ENCODE measurements at regions not wholly inside any gene's neighbourhood (a gene's known extent, or its start where the extent isn't known, plus 50 kb on each side); places are given as distances from the start of the nearest gene placed in this dataset.

DNA sequence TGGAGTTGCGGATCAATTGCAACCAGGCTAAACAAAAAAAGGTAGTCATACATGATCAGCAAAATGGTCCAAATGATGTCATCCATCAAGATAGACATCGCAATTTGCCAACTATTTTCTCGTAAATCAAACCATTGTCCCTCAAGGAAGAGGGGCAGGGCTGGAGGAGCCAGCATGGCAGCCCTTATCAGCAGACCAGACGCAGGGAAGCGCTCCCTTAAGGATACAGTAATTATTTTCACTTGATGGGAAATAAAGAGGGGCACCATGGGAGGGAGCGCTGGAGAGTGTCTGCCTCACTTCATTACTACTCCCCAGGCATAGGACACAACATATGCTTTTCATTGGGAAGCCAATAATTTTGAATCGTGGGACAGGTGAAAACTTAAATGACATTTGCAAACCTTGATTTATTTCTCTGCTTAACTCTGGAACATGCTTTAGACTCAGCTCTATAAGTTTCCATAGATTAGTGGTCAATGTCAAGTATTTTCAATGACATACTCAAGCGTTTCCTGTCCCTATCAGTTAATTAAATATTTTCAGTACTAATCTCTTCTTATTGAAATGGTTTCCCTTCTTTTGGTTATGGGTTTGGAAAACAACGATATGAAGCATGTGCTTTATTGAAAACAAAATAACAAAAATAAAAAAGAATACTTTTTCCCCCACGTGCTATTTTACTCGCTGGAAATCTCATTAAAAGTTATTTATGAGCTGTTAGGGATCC, 202.4 kb upstream of the HABP2 start:
- Mint-ChIP-seq H3K27me3 (ENCODE audit: low read depth in 3 of 3) (peaks cover 0 to 5% (median 0%) of the 10 kb centered on the region in 3 donors), H3K9me3 (no peaks in the 10 kb centered on the region), H3K4me3 (no peak overlapping the region), H3K27ac (no peak overlapping the region), H3K36me3 (no peaks in the 10 kb centered on the region), H3K4me1 (no peaks in the 10 kb centered on the region)
- no peak for DNase-seq

DNA sequence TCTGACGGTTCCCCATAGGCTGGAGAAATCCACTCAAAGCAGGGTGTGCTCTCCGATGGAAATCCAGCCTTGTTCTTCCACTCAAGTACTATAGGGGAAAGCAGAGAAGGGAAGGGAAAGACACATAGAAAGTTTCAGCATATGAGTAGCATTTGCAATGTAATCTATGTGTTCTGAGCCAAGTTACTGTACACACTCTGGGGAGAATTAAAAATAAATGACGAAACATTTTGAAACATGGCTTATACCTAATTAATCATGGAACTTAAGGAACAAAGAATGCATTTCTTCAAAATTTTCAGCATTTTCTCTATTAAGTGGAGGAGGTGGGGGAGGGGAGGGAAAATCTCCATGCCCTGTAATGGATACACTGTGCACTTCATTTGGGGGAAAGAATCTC, 198.1 kb upstream of the HABP2 start:
- DNase-seq: no peak
- H3K9me3 Mint-ChIP-seq: no peaks in the 10 kb centered on the region
- H3K27me3 Mint-ChIP-seq (ENCODE audit: low read depth in 3 of 3): peaks cover 0 to 10% (median 3%) of the 10 kb centered on the region in 3 donors
- H3K36me3 Mint-ChIP-seq: no peaks in the 10 kb centered on the region
- no peak overlapping the region for H3K4me3 Mint-ChIP-seq
- no peak overlapping the region for H3K27ac Mint-ChIP-seq
- no peaks in the 10 kb centered on the region for H3K4me1 Mint-ChIP-seq

DNA sequence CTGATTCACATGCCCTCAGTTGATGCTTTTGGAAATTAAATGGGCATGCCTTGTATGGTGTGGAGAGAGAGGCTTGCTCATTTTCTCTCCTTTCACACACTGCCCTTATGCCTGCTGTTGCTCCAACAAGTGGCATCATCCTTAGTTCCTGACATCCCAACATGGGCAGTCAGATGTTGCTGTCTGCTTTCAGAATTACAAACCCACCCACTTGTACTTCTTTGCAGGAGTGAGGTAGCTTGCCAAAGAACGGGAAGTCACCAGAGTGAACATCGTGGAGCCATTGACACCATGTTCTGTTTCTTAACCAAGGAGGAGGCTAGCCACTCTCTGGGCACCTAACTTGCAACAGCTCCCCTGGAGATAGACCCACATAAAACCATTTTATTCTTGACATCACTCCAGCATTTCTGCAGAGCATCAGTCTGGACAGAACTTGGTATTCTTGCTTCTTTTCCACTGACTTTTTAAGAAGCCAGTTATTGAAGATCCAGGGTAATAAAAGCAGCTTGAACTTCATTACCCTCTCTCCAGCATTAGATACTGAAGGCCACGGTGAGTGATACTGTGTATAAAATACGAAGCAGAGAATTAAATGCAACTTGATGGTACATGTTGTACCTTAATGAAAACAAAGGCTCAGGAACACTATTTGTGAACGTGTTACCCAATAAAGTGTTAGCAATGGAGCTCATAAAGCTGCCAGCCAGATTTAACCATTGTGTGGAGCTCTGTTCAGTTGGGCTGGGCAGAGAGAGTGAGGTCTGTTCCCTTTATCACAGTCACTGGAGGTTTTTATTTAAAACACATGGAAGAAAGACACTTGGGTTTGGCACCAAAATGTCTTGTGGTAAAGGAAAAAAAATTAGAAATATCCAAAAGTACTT, 195.8 kb upstream of the HABP2 start:
- Mint-ChIP-seq H3K36me3 (no peaks in the 10 kb centered on the region), H3K4me3 (no peak overlapping the region), H3K9me3 (no peaks in the 10 kb centered on the region), H3K4me1 (no peaks in the 10 kb centered on the region), H3K27me3 (ENCODE audit: low read depth in 3 of 3) (peaks cover 0 to 10% (median 5%) of the 10 kb centered on the region in 3 donors), H3K27ac (no peak overlapping the region)
- no peak for DNase-seq

DNA sequence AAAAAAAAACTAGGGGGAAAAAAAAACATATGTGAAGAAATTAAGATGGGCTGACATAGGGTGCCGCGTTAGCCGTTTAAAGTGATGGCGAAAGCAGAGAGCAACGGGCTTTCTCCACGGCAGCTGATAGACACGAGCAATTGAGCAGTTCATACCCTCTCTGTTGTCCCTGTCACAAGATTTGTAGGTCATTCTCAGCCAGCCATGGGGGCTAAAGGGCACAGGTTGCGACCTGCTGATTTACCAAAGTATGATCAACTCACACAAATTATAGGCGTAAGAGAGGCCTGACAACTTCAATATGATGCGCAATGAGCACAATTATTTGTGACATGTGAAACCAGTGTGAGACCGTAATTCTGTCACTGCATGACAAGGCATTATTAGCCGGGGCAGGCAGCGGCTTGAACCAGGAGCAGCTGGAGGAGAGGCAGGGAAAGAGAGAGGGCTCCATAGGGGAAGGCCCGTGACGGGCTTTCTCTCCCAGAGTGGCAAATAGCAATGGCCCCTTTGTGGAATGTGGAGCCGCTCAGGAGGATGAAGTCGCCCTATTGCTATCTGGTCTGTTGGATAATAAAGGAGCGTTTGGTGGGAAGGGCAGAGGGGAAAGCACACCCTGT, 195.1 kb upstream of the HABP2 start:
- no peaks in the 10 kb centered on the region for H3K36me3 Mint-ChIP-seq
- H3K4me3 Mint-ChIP-seq: no peak overlapping the region
- peaks cover 0 to 15% (median 5%) of the 10 kb centered on the region in 3 donors for H3K27me3 Mint-ChIP-seq (ENCODE audit: low read depth in 3 of 3)
- no peaks in the 10 kb centered on the region for H3K4me1 Mint-ChIP-seq
- no peak for DNase-seq
- H3K9me3 Mint-ChIP-seq: peaks cover 0 to 1% (median 0%) of the 10 kb centered on the region in 6 donors
- no peak overlapping the region for H3K27ac Mint-ChIP-seq

DNA sequence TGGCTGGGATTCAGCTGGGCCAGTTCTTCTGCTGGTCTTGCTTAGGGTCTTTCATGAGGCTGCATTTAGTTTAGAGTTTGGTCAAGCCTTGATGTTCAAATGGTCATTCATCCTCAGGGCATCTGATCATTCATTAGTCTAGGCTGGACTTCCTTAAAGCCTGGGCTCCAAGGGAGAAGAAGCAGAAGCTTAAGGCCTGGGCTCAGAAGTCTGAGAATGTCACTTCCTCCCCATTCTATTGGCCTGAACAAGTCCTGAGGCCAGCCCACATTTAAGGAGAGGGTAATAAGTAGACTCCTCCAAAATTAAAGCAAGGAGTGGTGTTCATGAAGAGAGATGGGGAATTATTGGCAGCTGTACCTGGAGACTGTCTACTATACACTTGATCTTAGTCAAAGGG, 193.2 kb upstream of the HABP2 start:
- Mint-ChIP-seq H3K36me3 (no peaks in the 10 kb centered on the region), H3K9me3 (peaks cover 0 to 1% (median 0%) of the 10 kb centered on the region in 6 donors), H3K4me1 (no peaks in the 10 kb centered on the region), H3K27me3 (ENCODE audit: low read depth in 3 of 3) (peaks cover 0 to 13% (median 5%) of the 10 kb centered on the region in 3 donors), H3K4me3 (no peak overlapping the region), H3K27ac (no peak overlapping the region)
- no peak for DNase-seq

DNA sequence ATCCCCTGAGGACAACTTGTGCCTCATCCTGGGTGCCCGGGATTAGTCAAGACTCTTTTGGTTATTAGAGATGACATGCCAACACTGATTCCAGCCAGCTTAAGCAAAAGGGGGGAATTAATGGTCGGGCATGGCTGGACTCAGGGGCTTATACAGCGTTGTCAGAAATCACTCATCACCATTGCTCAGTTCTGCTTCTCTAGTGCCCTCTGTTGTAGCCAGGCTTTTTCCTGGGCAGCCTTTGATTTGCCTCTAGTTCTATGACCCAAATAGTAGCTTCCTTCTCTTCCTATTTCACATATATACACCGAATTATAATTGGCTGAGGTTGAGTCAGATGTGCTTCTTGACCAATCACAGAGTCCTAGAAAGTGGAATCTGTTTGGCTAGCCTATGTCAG, 192.0 kb upstream of the HABP2 start:
- Mint-ChIP-seq H3K4me1 (no peaks in the 10 kb centered on the region), H3K36me3 (no peaks in the 10 kb centered on the region), H3K9me3 (peaks cover 0 to 3% (median 0%) of the 10 kb centered on the region in 6 donors), H3K27ac (no peak overlapping the region), H3K4me3 (no peak overlapping the region), H3K27me3 (ENCODE audit: low read depth in 3 of 3) (peaks cover 0 to 7% (median 5%) of the 10 kb centered on the region in 3 donors)
- no peak for DNase-seq

DNA sequence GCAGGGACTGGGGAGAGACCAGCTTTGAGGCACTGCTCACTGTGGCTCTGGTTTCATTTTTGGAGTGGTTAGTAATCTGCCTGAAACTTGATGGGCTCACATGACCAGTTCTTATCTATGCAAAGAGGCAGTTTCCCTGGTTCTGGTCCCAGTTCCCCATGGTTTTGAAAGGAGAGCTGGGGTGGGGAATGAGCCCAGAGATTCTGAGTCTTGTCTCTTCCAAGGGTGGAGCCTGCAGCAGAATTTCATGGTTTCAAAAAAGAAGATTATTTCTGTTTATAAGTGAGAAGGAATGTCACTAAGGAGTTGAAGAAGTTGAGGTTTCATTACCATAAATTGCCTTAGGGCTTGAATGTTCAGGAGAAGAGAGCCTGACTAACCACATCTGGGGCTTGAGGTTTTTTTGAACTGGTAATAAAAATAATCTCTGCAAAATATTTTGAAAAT, 190.2 kb upstream of the HABP2 start:
- no peak overlapping the region for H3K27ac Mint-ChIP-seq
- peaks cover 0 to 9% (median 4%) of the 10 kb centered on the region in 3 donors for H3K27me3 Mint-ChIP-seq (ENCODE audit: low read depth in 3 of 3)

DNA sequence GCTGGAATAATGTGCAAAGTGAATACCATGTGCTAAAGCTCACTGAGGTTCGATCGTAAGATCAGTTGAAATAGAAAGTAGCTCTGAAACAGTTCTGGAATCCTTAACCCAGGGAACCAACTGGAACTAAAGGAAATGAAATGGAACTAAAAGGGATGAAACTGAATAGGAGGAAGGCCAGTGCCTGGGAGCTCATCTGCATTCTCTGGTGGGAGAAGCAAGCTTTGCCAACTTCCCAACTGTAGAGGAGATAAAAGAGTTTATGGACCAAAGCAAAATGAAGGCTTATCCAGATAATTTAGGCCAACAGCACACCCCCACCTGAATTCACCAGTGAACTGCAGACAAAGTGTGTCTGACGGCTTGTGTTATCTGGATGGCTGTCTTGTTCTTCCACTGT, 188.6 kb upstream of the HABP2 start:
- DNase-seq: no peak
- peaks cover 0 to 7% (median 4%) of the 10 kb centered on the region in 3 donors for H3K27me3 Mint-ChIP-seq (ENCODE audit: low read depth in 3 of 3)
- H3K4me1 Mint-ChIP-seq: no peaks in the 10 kb centered on the region
- H3K27ac Mint-ChIP-seq: no peak overlapping the region
- peaks cover 0 to 3% (median 0%) of the 10 kb centered on the region in 6 donors for H3K9me3 Mint-ChIP-seq
- no peak overlapping the region for H3K4me3 Mint-ChIP-seq
- no peaks in the 10 kb centered on the region for H3K36me3 Mint-ChIP-seq

More for the DNA sequence above, 190.2 kb upstream of the HABP2 start:
- no peak for DNase-seq
- Mint-ChIP-seq H3K36me3 (no peaks in the 10 kb centered on the region), H3K9me3 (peaks cover 0 to 3% (median 0%) of the 10 kb centered on the region in 6 donors), H3K4me3 (no peak overlapping the region), H3K4me1 (no peaks in the 10 kb centered on the region)

DNA sequence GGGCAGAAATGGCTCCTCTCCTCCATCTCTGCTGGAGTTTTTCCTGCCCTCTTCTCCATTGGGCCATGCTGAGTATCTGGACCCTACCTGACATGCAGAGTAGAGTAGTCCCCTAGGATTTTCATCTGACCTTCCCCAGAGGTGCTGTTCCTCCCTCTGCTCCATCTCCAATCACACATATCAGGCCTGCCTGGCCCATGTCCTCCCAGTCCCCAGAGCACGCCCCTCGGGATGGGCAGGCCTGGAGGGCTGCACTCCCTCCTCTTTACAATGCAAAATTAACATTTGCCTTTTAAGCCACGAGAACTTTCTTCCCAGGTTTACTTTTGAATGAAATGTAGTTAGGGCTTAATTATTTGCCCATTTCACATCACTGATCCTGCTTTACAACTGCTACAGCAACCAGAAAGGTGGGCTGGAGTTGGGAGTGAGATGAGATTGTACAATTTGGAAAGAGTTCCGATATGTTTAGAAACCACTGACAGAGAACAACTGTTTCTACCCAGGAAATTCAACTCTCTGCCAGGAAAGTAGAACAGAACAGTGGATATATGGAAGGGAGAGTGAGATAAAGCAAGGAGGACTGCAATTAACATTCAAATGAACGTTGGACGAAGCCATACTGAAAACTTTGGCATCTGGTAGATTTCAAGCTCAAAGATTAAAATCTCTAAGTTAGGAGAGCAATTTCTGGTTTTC, 184.0 kb upstream of the HABP2 start:
- H3K27ac Mint-ChIP-seq: no peak overlapping the region
- no peaks in the 10 kb centered on the region for H3K36me3 Mint-ChIP-seq
- DNase-seq: no peak
- H3K27me3 Mint-ChIP-seq (ENCODE audit: low read depth in 3 of 3): peaks cover 0 to 7% (median 4%) of the 10 kb centered on the region in 3 donors
- H3K4me3 Mint-ChIP-seq: no peak overlapping the region
- peaks cover 0 to 1% (median 0%) of the 10 kb centered on the region in 6 donors for H3K9me3 Mint-ChIP-seq
- H3K4me1 Mint-ChIP-seq: no peaks in the 10 kb centered on the region

DNA sequence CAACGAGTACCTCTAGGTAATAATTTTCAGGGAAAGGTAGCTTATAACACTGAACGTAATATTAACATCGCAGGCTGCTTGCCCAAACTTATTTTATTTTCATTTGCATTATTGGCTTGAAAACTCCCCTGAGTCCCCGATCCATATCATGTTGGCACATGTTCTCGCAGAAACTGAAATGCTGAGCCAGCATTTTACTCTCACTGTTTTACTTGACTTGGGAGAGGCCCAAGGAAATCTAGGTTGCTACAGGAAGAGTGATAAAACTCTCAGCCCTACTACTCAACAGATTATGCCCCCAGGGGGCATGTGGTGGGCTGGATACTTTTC, 183.5 kb upstream of the HABP2 start:
- peaks cover 0 to 1% (median 0%) of the 10 kb centered on the region in 6 donors for H3K9me3 Mint-ChIP-seq
- no peak for DNase-seq
- no peak overlapping the region for H3K27ac Mint-ChIP-seq
- H3K4me1 Mint-ChIP-seq: no peaks in the 10 kb centered on the region
- H3K27me3 Mint-ChIP-seq (ENCODE audit: low read depth in 3 of 3): peaks cover 0 to 7% (median 6%) of the 10 kb centered on the region in 3 donors
- no peak overlapping the region for H3K4me3 Mint-ChIP-seq
- no peaks in the 10 kb centered on the region for H3K36me3 Mint-ChIP-seq

DNA sequence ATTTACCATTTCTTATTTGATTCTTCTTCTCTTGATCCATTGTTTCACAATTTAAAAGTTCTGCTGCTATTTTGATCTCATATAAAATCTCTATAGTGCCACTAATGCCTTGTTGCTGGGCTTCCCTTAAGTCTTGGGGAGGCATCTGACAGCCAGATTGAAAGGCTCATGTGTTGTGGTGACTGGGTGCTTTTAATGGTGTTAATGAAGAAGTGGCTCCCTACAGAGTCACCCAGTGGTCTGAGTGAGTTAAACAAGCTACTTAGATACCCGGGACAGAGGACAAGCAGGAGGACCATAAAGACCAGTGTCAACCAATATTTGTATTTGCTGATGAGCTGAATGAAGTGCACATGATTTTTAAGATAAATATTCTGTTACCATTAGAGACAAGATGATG, 176.4 kb upstream of the HABP2 start:
- no peak overlapping the region for H3K27ac Mint-ChIP-seq
- peaks cover 0 to 7% (median 6%) of the 10 kb centered on the region in 3 donors for H3K27me3 Mint-ChIP-seq (ENCODE audit: low read depth in 3 of 3)
- H3K9me3 Mint-ChIP-seq: no peaks in the 10 kb centered on the region
- no peak overlapping the region for H3K4me3 Mint-ChIP-seq
- H3K36me3 Mint-ChIP-seq: no peaks in the 10 kb centered on the region
- H3K4me1 Mint-ChIP-seq: peaks cover 5 to 7% of the 10 kb centered on the region in 2 donors
- DNase-seq: no peak

DNA sequence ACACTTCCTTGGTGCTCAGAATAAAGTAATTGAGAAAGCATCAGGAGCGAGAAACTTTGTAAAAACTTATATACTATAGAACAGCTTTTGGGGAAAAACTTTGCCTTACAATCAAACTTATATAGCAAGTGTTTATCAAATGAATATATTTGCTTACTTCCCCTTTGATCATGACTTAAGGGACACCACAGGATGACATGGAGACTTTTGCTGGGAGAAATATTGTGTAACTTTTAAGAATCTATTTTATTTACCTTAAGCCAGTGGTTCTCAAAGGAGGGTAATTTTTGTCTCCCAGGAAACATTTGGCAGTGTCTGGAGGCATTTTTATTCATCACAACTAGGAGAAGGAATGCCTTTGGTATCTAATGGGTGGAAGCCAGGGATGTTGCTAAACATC, 173.8 kb upstream of the HABP2 start:
- H3K27ac Mint-ChIP-seq: no peak overlapping the region
- H3K4me3 Mint-ChIP-seq: no peak overlapping the region
- H3K27me3 Mint-ChIP-seq (ENCODE audit: low read depth in 3 of 3): peaks cover 0 to 3% (median 0%) of the 10 kb centered on the region in 3 donors
- no peak for DNase-seq
- H3K36me3 Mint-ChIP-seq: no peaks in the 10 kb centered on the region
- peaks cover 21 to 28% of the 10 kb centered on the region in 2 donors for H3K4me1 Mint-ChIP-seq
- H3K9me3 Mint-ChIP-seq: no peaks in the 10 kb centered on the region

DNA sequence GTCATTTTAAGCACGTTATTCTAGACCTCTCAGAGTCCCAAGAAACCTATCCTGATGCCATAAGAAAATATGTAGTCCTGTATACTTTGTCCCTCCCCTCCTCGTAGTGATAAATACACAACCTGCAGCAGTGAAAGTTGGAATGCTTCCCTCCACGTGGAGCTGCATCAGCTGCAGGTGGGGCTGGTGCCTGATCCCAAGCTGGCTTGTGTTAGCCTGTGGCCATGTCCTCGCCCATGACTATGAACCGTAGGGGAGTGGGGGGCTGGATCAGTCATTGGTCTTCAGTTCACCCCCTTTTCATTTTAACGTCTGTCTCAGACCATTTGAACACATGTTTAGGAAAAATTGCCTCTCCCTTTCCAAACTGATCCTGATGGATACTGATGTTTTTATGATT, 171.4 kb upstream of the HABP2 start:
- no peaks in the 10 kb centered on the region for H3K36me3 Mint-ChIP-seq
- peaks cover 0 to 5% (median 0%) of the 10 kb centered on the region in 3 donors for H3K27me3 Mint-ChIP-seq (ENCODE audit: low read depth in 3 of 3)
- peak overlapping the region; percentile 96 to 99 (median 98) for H3K27ac Mint-ChIP-seq
- peak overlapping the region; percentile 88 to 96 (median 90) for H3K4me3 Mint-ChIP-seq
- H3K9me3 Mint-ChIP-seq: no peaks in the 10 kb centered on the region
- DNase-seq: no peak
- peaks cover 24 to 37% of the 10 kb centered on the region in 2 donors for H3K4me1 Mint-ChIP-seq

All from immature natural killer cell (primary cell).